ENCODE measurements at regions not wholly inside any gene's neighbourhood (a gene's known extent, or its start where the extent isn't known, plus 50 kb on each side); places are given as distances from the start of the nearest gene placed in this dataset.

- Histone ChIP-seq H2AK5ac (ENCODE audit: low read depth, low read length) (no peak overlapping the region), H3K4me2 (ENCODE audit: insufficient read depth in 1 of 2, low read depth in 2 of 2, low read length in 2 of 2) (no peak overlapping the region), H2BK12ac (ENCODE audit: low read depth, low read length) (no peak overlapping the region), H2BK120ac (replicated peaks; ENCODE audit: low read depth, low read length) (no peak overlapping the region), H2BK20ac (ENCODE audit: low read length) (no peak overlapping the region), H3K23me2 (ENCODE audit: low read depth, low read length) (no peaks in the 10 kb centered on the region), H3K9ac (replicated peaks in 1 of 4; ENCODE audit: extremely low read depth in 1 of 4, low read depth in 3 of 4, low read length in 3 of 4) (no peak overlapping the region), H2BK15ac (ENCODE audit: low read length) (no peak overlapping the region), H3K79me1 (ENCODE audit: low read depth, low read length) (no peaks in the 10 kb centered on the region), H3K27me3 (replicated peaks in 1 of 4; ENCODE audit: control insufficient read depth in 3 of 4, extremely low read depth in 1 of 4, insufficient read depth in 3 of 4, low read length in 3 of 4) (no peaks in the 10 kb centered on the region), H3K36me3 (ENCODE audit: control insufficient read depth in 2 of 4, insufficient read depth in 4 of 4, low read length in 3 of 4) (no peaks in the 10 kb centered on the region), H3K27ac (ENCODE audit: low read depth, low read length) (no peak overlapping the region), H3K79me2 (ENCODE audit: control insufficient read depth in 1 of 2, insufficient read depth in 2 of 2, low read length in 2 of 2) (no peaks in the 10 kb centered on the region), H3K56ac (replicated peaks; ENCODE audit: insufficient read length, low read depth, low read length) (no peak overlapping the region), H3K4ac (replicated peaks; ENCODE audit: insufficient read length, low read depth, low read length) (no peak overlapping the region), H3K9me3 (ENCODE audit: insufficient read depth in 2 of 2, low read depth in 1 of 2, low read length in 1 of 2) (no peaks in the 10 kb centered on the region), H3K23ac (ENCODE audit: insufficient read length) (no peak overlapping the region), H4K20me1 (replicated peaks in 1 of 2; ENCODE audit: control insufficient read depth in 1 of 2, insufficient read depth in 2 of 2, low read length in 2 of 2) (no peaks in the 10 kb centered on the region), H3K4me3 (ENCODE audit: extremely low read depth in 1 of 4, insufficient read depth in 2 of 4, low read depth in 3 of 4, low read length in 4 of 4) (no peak overlapping the region), H3K4me1 (replicated peaks in 1 of 4; ENCODE audit: control insufficient read depth in 3 of 4, insufficient read depth in 4 of 4, low read length in 3 of 4) (no peaks in the 10 kb centered on the region), H2BK5ac (ENCODE audit: low read depth, low read length) (no peak overlapping the region), H4K91ac (replicated peaks; ENCODE audit: insufficient read length, low read length) (no peak overlapping the region), H3K18ac (ENCODE audit: extremely low read depth, low read length) (no peak overlapping the region), H4K5ac (ENCODE audit: insufficient read length, low read depth, low read length) (no peak overlapping the region), H4K8ac (ENCODE audit: extremely low read depth, insufficient read depth, low read length) (no peak overlapping the region), H3K14ac (ENCODE audit: insufficient read length) (no peak overlapping the region), H2AFZ (ENCODE audit: low read length) (no peak overlapping the region)
- FAIRE-seq (no peak), DNase-seq (ENCODE audit: low read depth in 1 of 2, low spot score in 2 of 2) (no peak)
- CTCF ChIA-PET (ENCODE audit: partially characterized antibody): no interaction called here
- POLR2A ChIA-PET (ENCODE audit: partially characterized antibody): no interaction called here
- 93% methylated on average over 5 of the region's 5 CpGs; no CpG with 5 or more reads in 1 of the 2 experiments for WGBS, 2 experiments (ENCODE audit: extremely low coverage in 1 of 2, insufficient coverage in 1 of 2, insufficient read length in 1 of 2, insufficient replicate concordance in 2 of 2, low coverage in 1 of 2, low lambda C conversion rate in 2 of 2, missing lambda C conversion rate in 1 of 2)
- no peak for TF ChIP-seq SRF (IDR thresholded peaks at IDR 0.05; ENCODE audit: low read depth, low read length)
- no peak for TF ChIP-seq USF2 (IDR thresholded peaks at IDR 0.05; ENCODE audit: low read length)
- TF ChIP-seq ZNF274 (IDR thresholded peaks at IDR 0.05; ENCODE audit: borderline replicate concordance, extremely low read depth, low read length): no peak
- TF ChIP-seq SIRT6 (IDR thresholded peaks at IDR 0.05; ENCODE audit: low read length): no peak
- TF ChIP-seq TCF12 (IDR thresholded peaks at IDR 0.05; ENCODE audit: low read depth, low read length): no peak
Observed at GRCh38 chr3:177882124-177882648, 654.0 kb upstream of the KCNMB2 start.
